ENCODE measurements at regions not wholly inside any gene's neighbourhood (a gene's known extent, or its start where the extent isn't known, plus 50 kb on each side); places are given as distances from the start of the nearest gene placed in this dataset.

GRCh38 chr22:49626361-49627216 lies 201.1 kb downstream of the BRD1 start:
- FAIRE-seq (no peak), DNase-seq (ENCODE audit: low spot score) (no peak)

DNA sequence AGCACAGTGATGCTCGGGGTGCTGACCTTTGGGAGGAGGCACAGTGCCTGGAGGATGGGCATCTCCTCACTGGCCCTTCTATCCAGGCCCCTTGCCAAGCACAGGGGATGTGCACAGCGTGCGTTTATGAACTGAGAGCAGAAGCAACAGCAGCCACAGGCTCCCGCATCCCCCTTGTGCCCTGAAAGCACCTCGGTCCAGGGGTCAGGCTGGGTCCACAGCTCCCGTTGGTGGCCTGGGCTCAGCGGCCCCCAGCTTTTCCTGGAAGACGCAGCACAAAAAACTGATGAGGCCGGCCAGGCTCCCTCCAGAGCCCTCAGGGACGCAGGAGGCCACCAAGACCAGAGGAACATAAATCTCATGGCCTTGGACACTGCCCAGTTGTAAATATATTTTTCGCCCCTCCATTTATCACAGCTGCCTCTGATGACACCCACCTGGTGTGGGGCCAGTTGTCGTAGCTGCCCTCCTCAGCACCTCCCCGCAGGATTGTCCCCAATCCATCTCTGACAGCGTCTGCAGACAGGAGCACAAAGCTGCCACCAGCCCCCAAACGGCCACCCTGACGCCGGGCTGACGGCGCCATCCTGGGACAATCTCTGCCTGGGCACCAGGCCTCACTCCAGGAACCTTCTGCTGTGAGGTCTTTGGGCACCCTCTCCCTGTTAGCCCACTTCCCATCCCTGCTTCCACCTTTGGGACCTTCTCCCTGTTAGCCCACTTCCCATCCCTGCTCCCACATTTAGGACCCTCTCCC lies 203.1 kb downstream of the BRD1 start:
- no peak for FAIRE-seq

GRCh38 chr22:49623715-49624114 lies 204.0 kb downstream of the BRD1 start:
- FAIRE-seq (no peak), DNase-seq (ENCODE audit: low spot score) (no peak)

More for the DNA sequence above, 203.1 kb downstream of the BRD1 start:
- no peak for DNase-seq (ENCODE audit: low spot score)

GRCh38 chr22:49623176-49623575 lies 204.5 kb downstream of the BRD1 start:
- FAIRE-seq, result no peak
- no peak for DNase-seq (ENCODE audit: low spot score)

- no peak for DNase-seq (ENCODE audit: low spot score)
- FAIRE-seq, result no peak
These were observed 205.2 kb downstream of the BRD1 start for GRCh38 chr22:49622241-49623105.

DNA sequence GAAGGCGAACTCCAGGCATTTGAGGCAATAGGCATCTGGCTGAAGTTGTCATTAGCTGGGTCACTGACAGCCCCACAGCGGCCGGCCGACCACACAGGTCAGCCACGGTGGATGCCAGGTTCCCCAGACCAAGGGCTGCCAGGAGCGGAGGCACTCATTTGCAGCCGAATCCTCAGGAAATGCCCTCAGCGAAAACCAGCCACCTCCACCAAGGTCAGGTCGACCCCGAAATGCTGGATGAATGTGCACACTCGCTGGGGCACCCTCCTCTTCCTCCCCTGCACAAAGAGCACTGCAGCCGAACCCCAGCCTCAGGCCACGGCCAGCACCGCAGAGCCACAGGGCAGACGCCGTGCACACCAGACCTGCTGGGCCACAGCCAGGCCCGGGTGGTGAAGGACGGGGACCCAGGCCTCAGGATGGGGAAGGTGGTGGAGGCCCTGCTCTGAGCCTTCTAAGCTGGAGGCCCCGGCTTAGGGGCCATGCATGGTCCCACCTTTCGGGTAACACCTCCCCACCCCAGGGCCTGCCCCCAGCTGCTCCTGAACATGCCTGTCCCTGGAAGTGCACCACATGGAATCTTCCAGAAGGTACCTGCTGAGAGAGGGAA lies 206.0 kb downstream of the BRD1 start:
- DNase-seq (ENCODE audit: low spot score), result no peak

GRCh38 chr22:49620666-49621065 lies 207.0 kb downstream of the BRD1 start:
- no peak for FAIRE-seq

More for the DNA sequence above, 206.0 kb downstream of the BRD1 start:
- no peak for FAIRE-seq

DNA sequence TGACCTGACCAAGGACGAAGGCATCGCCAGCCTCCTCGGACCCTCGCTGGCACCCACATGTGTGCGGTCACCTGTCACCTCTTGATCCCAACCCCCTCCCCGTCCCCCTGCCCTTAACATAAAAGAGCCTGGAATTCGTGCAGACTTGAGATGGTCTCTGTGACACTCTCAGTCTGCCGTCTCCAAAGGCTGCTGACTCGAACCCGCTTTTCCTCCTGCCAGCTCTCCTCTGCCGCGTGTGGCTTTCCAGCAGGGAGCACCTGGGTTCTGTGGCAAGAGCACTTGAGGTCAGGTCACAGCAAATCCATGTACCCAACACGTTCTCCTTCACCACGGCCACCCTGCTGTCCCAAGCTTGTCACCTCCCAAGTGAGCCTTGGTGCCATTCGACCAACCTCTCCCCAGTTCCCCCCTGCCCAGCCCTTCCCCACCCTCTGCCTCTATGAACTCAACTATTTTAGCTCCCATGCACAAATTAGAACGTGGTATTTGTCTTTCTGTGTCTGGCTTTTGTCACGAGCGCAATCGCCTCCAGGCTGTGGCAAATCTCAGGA lies 207.6 kb downstream of the BRD1 start:
- FAIRE-seq (no peak), DNase-seq (ENCODE audit: low spot score) (no peak)

More at GRCh38 chr22:49620666-49621065, 207.0 kb downstream of the BRD1 start:
- DNase-seq (ENCODE audit: low spot score), result no peak

DNA sequence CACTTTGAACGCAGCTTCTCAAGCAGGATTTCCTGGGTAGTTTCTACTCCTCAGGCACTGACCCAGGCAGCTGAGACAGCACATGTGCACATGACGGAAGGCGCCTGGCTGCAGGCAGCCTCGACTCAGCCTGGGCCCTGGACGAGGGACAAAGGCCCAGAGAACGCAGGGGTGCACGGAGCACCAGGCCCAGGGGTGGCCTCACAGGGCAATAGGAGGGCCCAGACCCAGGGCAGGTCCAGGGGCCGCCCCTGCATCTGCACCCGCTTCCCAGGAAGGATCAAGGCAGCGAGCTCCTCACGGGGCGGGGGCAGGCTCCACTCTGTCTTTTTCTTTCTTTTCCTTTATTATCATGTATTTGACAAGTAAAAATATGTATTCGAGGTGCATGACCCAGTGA lies 208.4 kb downstream of the BRD1 start:
- FAIRE-seq, result no peak

DNA sequence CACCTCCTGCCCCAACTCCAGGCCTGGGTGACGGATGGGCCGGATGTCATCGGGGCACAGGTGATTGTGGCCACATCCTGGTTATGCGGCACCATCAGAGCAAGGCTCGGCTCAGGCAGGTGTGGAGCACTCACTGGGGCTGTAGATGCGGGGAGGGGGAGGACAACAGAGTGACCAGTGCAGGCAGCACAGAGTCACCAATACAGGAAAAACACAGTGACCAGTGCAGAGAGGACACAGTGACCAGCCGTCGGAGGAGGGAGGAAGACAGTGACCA lies 209.1 kb downstream of the BRD1 start:
- FAIRE-seq, result no peak

More for the DNA sequence above, 208.4 kb downstream of the BRD1 start:
- DNase-seq (ENCODE audit: low spot score), result no peak

DNA sequence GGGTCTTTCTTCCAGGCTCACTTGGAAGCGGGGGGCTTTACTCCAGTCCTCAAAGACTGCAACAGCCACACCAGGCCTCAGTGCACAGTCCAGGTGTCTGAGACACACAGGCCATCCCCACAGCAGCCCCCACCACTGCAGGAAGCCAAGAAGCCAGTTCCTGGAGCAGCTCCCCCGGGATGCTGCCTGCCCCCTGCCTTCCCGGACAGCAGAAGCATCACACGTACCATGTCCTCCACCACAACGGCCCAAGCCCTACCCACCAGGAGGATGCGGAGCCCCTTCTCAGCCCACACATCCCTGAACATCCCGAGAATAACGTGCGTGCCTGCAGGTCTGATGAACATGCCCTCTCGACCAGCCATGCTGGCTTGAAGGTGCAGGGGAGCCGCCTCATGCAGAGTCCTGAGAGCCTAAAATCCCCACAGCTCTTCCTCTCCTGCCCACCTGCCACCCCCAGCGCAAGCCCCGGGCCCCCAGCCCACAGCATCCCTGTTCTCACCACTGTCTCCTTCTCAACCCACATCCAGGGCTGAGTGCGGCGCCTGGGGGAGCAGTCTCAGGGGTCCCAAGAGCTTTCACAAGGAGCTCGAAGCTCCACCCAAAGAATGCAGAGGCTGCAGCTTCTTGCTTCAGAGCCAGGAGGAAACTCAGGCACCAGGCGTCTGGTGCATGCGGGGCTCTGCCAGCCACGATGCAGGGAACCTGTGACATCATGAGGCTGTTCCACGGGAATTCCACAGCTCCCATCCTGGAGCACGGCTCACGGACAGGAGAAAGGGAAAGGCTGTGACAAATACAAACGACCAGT lies 209.6 kb downstream of the BRD1 start:
- FAIRE-seq (no peak), DNase-seq (ENCODE audit: low spot score) (no peak)

More for the DNA sequence above, 209.1 kb downstream of the BRD1 start:
- DNase-seq (ENCODE audit: low spot score), result no peak

- DNase-seq (ENCODE audit: low spot score), result no peak
- FAIRE-seq, result no peak
These were observed 210.4 kb downstream of the BRD1 start for GRCh38 chr22:49617264-49617663.

GRCh38 chr22:49616356-49617231 lies 211.1 kb downstream of the BRD1 start:
- FAIRE-seq, result no peak
- no peak for DNase-seq (ENCODE audit: low spot score)

GRCh38 chr22:49614966-49615965 lies 212.4 kb downstream of the BRD1 start:
- DNase-seq (ENCODE audit: low spot score), result no peak
- no peak for FAIRE-seq

DNA sequence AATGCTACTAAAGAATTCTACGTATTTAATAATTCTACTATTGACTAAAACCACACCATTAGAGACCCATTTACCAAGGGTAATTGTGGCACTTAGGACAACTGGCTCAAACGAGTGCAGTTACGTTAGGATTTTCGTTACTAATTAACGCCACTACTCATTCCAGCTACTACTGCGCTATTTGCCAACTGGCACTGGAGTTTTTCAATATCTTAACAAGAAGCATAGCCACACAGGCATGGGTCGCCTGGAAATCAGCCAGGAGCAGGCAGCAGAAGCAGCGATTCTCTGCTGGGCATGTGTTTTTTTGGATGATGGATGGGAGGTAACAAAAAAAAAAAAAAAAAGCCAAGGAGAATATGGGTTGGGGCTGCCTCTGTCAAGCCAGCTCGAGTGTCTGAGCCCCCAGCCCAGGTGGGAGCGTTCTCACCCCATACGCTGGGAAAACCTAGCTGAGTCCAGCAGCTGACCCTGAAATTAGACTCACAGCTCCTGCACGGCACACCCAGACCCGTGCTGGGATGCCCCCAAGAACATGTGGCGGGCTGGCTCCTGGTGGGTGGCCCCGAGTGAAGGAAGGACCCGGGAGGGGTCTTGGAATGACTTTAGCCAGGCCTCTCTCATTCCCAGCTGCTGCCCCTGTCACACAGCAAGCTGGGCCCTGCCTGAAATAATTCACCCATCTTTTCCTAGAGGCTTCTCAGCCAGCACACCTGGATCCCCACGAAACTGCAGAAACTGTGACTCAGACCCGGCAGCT lies 214.0 kb downstream of the BRD1 start:
- FAIRE-seq, result no peak

DNA sequence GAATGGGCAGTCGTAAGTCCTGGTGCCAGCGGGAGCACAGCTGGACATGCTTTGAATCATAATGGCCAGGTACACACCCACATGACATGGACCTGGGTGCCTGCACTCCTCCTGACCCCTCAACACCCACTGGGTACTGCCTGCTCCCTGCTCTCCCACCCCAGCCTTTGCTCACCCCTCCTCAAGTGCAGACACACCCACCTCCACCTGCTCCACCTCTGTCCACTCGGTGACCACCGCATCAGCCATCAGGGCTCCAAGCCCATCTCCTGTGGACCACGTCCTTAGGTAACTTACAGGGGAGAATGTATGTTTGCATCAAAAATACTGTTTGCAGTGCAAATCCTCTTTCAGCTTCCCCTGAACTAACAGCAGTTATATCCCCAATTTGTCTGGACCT lies 214.6 kb downstream of the BRD1 start:
- no peak for DNase-seq (ENCODE audit: low spot score)
- no peak for FAIRE-seq

More for the DNA sequence above, 214.0 kb downstream of the BRD1 start:
- no peak for DNase-seq (ENCODE audit: low spot score)

- DNase-seq (ENCODE audit: low spot score), result no peak
- FAIRE-seq, result no peak
These were observed 218.3 kb downstream of the BRD1 start for GRCh38 chr22:49609207-49609876.

Data from RCC 7860 (cell line).